Keratinocyte (primary cell): ENCODE measurements at regions not wholly inside any gene's neighbourhood (a gene's known extent, or its start where the extent isn't known, plus 50 kb on each side); places are given as distances from the start of the nearest gene placed in this dataset.

Experiments used
- CTCF ChIP-seq, 3 experiments: IDR thresholded peaks in 1 of 3; conservative IDR thresholded peaks in 1 of 3; optimal IDR thresholded peaks in 1 of 3; 2 replicates in 2 of 3; 3 replicates in 1 of 3; pipeline versions ENCODE3 to v1.5.1; 2011; ENCODE audit warnings: low read length in 3 of 3, mild to moderate bottlenecking in 3 of 3, moderate library complexity in 2 of 3, control low read depth in 1 of 3, inconsistent platforms in 1 of 3; ENCODE audit not compliant: insufficient read depth in 2 of 3; ENCODE audit errors: extremely low read depth in 1 of 3
- EZH2 ChIP-seq: IDR thresholded peaks from one replicate; pipeline ENCODE4 v1.6.1; 2012; ENCODE audit warnings: inconsistent platforms, mild to moderate bottlenecking, low read length, moderate library complexity

- TF ChIP-seq CTCF (optimal IDR thresholded peaks at IDR 0.05 in 1 of 3, IDR thresholded peaks at IDR 0.05 in 1 of 3, conservative IDR thresholded peaks at IDR 0.05 in 1 of 3; ENCODE audit: extremely low read depth in 1 of 3, insufficient read depth in 2 of 3, low read length in 3 of 3): no peak
- TF ChIP-seq EZH2: no peak
Observed at GRCh38 chr10:113453351-113453750, 99.5 kb upstream of the HABP2 start.
